T-helper 2 cell (primary cell): ENCODE measurements at regions not wholly inside any gene's neighbourhood (a gene's known extent, or its start where the extent isn't known, plus 50 kb on each side); places are given as distances from the start of the nearest gene placed in this dataset.
"Not testable (repeated sequence)": the region's sequence is repeated elsewhere in the genome, so short reads cannot be mapped to it uniquely, and the experiment has no call there.

Experiments used
- DNase-seq, 5 experiments: peaks; one replicate each; pipeline versions ENCODE4 v3.0.0 to v3.0.0-alpha.2; 2012 to 2022

DNA sequence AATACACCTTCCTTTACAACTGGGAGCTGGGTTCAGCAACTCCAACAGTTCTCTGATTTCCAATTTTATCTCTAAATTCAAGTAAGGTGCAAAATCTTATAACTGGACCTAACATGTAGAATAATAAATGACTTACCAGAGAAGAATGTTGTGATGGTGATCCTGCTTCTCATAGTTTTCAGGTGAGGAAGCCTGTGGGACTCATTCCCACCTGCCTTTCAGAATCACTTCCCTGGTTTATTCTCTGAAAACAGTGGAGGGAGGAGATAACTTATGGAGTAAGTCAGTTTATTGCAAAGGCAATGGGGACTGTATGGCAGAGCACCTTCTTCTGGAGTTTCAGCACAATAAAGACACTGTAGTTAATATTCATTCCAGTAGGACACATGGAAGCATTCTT, 1188.2 kb upstream of the FAM98A start:
- no peak for DNase-seq

DNA sequence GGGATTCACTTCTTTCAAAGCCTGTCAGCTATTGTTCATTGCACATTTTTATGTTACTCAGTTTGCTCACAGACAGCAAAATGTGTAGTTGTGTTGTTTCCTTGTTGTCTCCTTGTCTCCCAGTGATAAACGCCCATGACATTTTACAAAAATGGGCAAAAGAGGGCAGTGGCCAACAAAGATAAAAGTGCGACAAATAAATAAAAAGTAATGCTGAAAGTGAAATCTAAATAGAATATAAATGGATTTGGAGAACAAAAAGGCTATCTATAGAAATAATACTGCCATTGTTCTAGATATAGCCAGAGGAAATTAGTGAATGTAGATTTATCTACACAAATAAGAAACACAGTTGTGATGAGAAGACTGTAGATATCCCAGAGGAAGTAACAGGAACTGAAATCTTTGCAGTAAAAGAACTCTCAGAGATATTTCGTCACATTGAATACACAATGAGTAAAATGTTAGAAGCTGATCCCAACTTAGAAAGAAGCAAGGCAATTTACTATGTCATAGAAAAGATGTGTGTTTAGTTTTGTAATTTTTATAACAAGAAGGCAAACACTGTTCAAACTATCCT, 1186.2 kb upstream of the FAM98A start:
- no peak for DNase-seq

DNA sequence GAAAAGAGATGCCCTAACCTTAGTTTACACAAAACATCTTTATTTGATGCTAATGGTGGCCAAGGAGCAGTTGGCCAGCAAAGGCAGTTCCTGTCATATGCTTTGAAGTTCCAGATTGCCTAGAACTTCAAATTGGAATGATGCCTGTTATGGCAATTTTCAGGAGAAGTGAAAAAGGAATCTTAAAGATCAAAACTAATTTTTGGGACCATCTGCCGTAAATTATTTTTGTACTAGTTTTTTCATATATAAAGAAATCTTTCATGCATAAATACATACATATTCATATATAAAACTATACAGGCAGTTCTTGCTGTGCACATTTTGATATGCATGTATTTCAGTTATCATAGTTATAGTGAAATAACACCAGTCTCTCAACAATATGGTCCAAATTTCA, 1185.6 kb upstream of the FAM98A start:
- DNase-seq = no peak

- not testable (repeated sequence) for DNase-seq
These were observed 1151.6 kb upstream of the FAM98A start for GRCh38 chr2:34750742-34751141.

- DNase-seq = no peak
These were observed 1148.5 kb upstream of the FAM98A start for GRCh38 chr2:34747643-34748042.

DNA sequence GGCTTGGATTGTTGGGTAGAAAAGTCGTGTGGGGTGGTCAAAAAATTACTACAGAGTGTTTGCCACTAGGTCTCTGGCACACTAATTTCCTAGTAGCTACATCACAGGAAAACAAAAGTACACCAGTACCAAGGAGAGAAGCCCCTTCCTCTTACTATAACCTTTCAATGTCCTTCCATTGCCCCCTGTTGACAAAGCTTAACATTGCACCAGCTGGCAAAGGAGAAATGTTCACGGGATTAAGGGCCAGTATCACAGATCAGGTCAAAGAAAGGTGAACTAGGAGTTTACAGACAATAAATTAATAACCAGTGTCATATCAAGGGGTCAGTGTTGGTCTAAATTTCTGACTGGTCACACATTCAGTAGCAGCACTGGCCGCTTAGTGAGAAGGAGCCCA, 1139.6 kb upstream of the FAM98A start:
- DNase-seq = no peak

DNA sequence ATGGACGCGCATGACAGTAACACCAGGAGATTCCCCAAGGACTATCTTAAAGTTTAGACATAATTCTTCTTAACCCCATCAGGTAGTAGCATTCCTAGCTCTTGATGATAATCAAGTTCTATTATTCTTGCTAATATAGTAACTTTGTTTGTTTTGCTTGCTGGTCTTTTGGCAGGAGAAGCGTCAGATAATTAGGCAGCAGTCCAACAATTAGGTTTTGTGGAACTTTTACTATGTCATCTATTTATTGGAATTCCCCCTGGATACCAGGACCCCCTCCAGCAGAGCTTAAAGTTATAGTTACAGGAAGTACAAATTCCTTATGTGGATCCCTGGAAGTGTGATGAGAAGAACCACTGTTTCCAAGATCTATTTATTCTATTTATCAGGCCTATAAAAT, 1138.0 kb upstream of the FAM98A start:
- DNase-seq = no peak

- DNase-seq = no peak
These were observed 1137.4 kb upstream of the FAM98A start for GRCh38 chr2:34736482-34736881.

GRCh38 chr2:34734662-34735061, 1135.6 kb upstream of the FAM98A start:
- no peak for DNase-seq

GRCh38 chr2:34734042-34734441, 1134.9 kb upstream of the FAM98A start:
- DNase-seq = no peak

DNA sequence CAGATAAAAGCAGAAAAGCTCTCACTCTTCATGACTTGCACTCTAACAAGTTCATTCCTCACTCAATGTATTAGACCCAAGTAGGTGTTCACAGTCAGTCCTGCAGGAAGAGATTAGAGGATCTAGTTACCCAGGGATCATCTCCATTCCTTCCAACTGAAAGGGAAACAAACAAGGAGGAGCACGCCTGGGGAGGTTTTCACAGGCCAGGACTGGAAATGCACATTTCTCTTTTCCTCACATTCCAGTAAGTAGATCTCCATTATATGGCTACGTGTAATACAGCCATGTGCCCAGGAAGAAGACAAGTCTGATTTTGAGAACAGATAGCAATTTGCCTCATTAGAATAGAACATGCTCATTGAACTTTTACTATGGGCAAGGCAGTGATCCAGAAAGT, 1132.2 kb upstream of the FAM98A start:
- no peak for DNase-seq

- DNase-seq = no peak
These were observed 1130.7 kb upstream of the FAM98A start for GRCh38 chr2:34729845-34730244.

GRCh38 chr2:34724107-34724506, 1125.0 kb upstream of the FAM98A start:
- no peak for DNase-seq

- DNase-seq = no peak
These were observed 1124.6 kb upstream of the FAM98A start for GRCh38 chr2:34723683-34724082.

DNA sequence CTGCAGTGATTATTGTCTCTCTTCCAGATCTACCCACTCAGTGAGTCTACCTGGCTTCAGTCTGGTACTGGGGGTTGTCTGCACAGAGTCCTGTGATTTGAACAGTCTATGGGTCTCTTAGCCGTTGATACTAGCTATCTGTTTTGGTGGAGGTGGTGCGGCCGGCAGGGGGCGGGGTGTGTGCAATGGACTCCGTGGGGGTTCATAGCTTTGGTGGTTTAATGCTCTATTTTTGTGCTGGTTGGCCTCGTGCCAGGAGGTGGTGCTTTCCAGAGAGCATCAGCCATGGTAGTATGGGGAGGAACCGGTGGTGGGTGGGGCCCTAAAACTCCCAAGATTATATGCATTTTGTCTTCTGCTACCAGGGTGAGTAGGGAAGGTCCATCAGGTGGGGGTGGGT, 1120.1 kb upstream of the FAM98A start:
- no peak for DNase-seq

- no peak for DNase-seq
These were observed 1106.6 kb upstream of the FAM98A start for GRCh38 chr2:34705551-34706247.

DNA sequence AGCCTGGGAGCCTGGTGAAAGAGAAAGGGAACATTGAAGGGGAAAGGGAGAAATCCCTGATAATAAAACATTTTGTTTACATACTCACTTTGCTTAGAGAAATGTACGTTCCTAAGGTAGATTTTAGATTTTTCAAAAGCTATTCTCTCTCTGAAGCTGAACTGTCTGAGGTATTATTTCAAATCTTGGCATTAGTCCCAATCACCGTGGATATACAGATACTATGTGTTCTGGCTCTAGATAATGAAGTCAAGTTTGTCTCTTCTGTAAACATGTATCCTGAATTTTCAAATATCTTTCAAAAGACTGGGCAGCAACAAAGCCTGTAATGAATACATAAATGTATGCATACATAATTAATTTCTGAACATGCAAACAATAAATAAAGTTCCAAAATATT, 1104.2 kb upstream of the FAM98A start:
- DNase-seq = no peak

DNA sequence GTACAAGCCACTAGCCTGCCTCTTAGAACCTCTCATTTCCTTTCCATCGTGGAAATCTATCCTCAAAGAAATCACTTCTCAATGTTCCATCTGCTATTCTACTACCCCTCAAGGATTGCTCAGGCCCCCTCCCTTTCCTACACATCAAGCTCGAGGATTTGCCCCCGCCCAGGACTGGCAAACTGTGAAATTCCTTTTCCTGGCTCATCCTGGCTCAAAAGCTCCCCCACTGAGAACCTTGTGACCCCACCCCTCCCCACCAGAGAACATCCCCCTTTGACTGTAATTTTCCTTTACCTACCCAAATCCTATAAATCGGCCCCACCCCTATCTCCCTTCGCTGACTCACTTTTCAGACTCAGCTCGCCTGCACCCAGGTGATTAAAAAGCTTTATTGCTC, 1103.3 kb upstream of the FAM98A start:
- not testable (repeated sequence) for DNase-seq

DNA sequence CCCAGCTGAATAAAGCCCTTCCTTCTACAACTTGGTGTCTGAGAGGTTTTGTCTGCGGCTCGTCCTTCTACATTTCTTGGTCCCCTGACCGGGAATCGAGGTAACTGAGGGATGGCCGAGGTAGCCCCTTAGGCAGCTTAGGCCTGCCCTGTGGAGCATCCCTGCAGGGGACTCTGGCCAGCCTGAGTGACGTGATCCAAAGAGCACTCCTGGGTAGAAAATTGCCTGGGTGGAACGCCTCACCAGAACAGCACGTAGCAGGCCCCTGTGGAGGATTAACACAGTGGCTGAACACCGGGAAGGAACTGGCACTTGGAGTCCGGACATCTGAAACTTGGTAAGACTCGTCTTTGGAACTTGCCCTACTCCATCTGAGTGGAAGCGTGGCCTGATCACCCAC, 1078.5 kb upstream of the FAM98A start:
- DNase-seq = not testable (repeated sequence)

GRCh38 chr2:34677119-34677531, 1078.0 kb upstream of the FAM98A start:
- not testable (repeated sequence) for DNase-seq

GRCh38 chr2:34670482-34670881, 1071.4 kb upstream of the FAM98A start:
- DNase-seq = no peak

- DNase-seq = no peak
These were observed 1067.7 kb upstream of the FAM98A start for GRCh38 chr2:34666821-34667220.

GRCh38 chr2:34664266-34664665, 1065.2 kb upstream of the FAM98A start:
- no peak for DNase-seq

GRCh38 chr2:34663314-34663713, 1064.2 kb upstream of the FAM98A start:
- DNase-seq = no peak

- no peak for DNase-seq
These were observed 1061.6 kb upstream of the FAM98A start for GRCh38 chr2:34660741-34661140.
